Large intestine (tissue), 3 donors: ENCODE measurements at regions not wholly inside any gene's neighbourhood (a gene's known extent, or its start where the extent isn't known, plus 50 kb on each side); places are given as distances from the start of the nearest gene placed in this dataset.

ENCODE experiments used
- DNase-seq, 2 donors: peaks; one replicate each; pipeline versions ENCODE4 v3.0.0 to v3.0.0-alpha.2; 2013
- H3K27ac ChIP-seq: one replicate; pipeline ENCODE4 v1.5.1; 2013; ENCODE audit warnings: low read length
- H3K27me3 ChIP-seq: 2 replicates; pipeline ENCODE4 v1.6.1; 2013; ENCODE audit warnings: low read length; ENCODE audit not compliant: control insufficient read depth, insufficient read depth
- H3K36me3 ChIP-seq: 2 replicates; pipeline ENCODE4 v1.6.1; 2013; ENCODE audit warnings: low read length; ENCODE audit not compliant: control insufficient read depth, insufficient read depth
- H3K4me1 ChIP-seq: one replicate; pipeline ENCODE4 v1.6.1; 2013; ENCODE audit warnings: low read length; ENCODE audit not compliant: control insufficient read depth, insufficient read depth
- H3K4me3 ChIP-seq: one replicate; pipeline ENCODE4 v1.5.1; 2013; ENCODE audit warnings: low read length
- H3K9me3 ChIP-seq: one replicate; pipeline ENCODE4 v1.6.1; 2013; ENCODE audit warnings: mild to moderate bottlenecking, low read depth, low read length, moderate library complexity; ENCODE audit not compliant: control insufficient read depth
- WGBS: methylation state at CpG from one replicate; pipeline ENCODE4 v1.1.5; 2013; ENCODE audit warnings: low lambda C conversion rate; ENCODE audit not compliant: insufficient coverage; 5-methylcytosine and 5-hydroxymethylcytosine counted together

- H3K4me3 ChIP-seq = no peak overlapping the region
- H3K27ac ChIP-seq = no peak overlapping the region
- WGBS = no CpG with 5 or more reads among the region's 1 CpG
- H3K27me3 ChIP-seq = no peaks in the 10 kb centered on the region
- H3K36me3 ChIP-seq = no peaks in the 10 kb centered on the region
- no peak for DNase-seq
- H3K9me3 ChIP-seq = no peaks in the 10 kb centered on the region
- no peaks in the 10 kb centered on the region for H3K4me1 ChIP-seq
Observed at GRCh38 chr5:68369023-68369359, 153.4 kb downstream of the PIK3R1 start.

- Histone ChIP-seq H3K4me3 (no peak overlapping the region), H3K27me3 (no peaks in the 10 kb centered on the region), H3K36me3 (no peaks in the 10 kb centered on the region), H3K27ac (no peak overlapping the region), H3K9me3 (no peaks in the 10 kb centered on the region), H3K4me1 (no peaks in the 10 kb centered on the region)
- WGBS = 91% methylated on average over 2 of the region's 7 CpGs
- DNase-seq = no peak
Observed at GRCh38 chr5:68369457-68370125, 154.0 kb downstream of the PIK3R1 start.

GRCh38 chr5:68370196-68370595 is 154.6 kb downstream of the PIK3R1 start:
- no peaks in the 10 kb centered on the region for H3K4me1 ChIP-seq
- H3K9me3 ChIP-seq = no peaks in the 10 kb centered on the region
- no CpG with 5 or more reads among the region's 2 CpGs for WGBS
- no peak for DNase-seq
- H3K4me3 ChIP-seq = no peak overlapping the region
- H3K36me3 ChIP-seq = no peaks in the 10 kb centered on the region
- H3K27me3 ChIP-seq = no peaks in the 10 kb centered on the region
- no peak overlapping the region for H3K27ac ChIP-seq

- H3K27ac ChIP-seq = no peak overlapping the region
- H3K27me3 ChIP-seq = no peaks in the 10 kb centered on the region
- no peaks in the 10 kb centered on the region for H3K9me3 ChIP-seq
- H3K4me1 ChIP-seq = no peaks in the 10 kb centered on the region
- H3K4me3 ChIP-seq = no peak overlapping the region
- DNase-seq = no peak
- 100% methylated on average over 1 of the region's 2 CpGs for WGBS
- no peaks in the 10 kb centered on the region for H3K36me3 ChIP-seq
Observed at GRCh38 chr5:68371607-68372006, 156.1 kb downstream of the PIK3R1 start.

- Histone ChIP-seq H3K4me1 (no peaks in the 10 kb centered on the region), H3K27me3 (no peaks in the 10 kb centered on the region), H3K4me3 (no peak overlapping the region), H3K27ac (no peak overlapping the region), H3K9me3 (no peaks in the 10 kb centered on the region), H3K36me3 (no peaks in the 10 kb centered on the region)
- no peak for DNase-seq
- WGBS = no CpG with 5 or more reads among the region's 1 CpG
Observed at GRCh38 chr5:68372161-68372560, 156.6 kb downstream of the PIK3R1 start.

GRCh38 chr5:68373050-68373449 is 157.5 kb downstream of the PIK3R1 start:
- Histone ChIP-seq H3K9me3 (no peaks in the 10 kb centered on the region), H3K27me3 (no peaks in the 10 kb centered on the region), H3K36me3 (no peaks in the 10 kb centered on the region), H3K4me1 (no peaks in the 10 kb centered on the region), H3K27ac (no peak overlapping the region), H3K4me3 (no peak overlapping the region)
- 100% methylated on average over 1 of the region's 2 CpGs for WGBS
- no peak for DNase-seq

GRCh38 chr5:68374796-68375518 is 159.4 kb downstream of the PIK3R1 start:
- no peaks in the 10 kb centered on the region for H3K36me3 ChIP-seq
- H3K4me1 ChIP-seq = no peaks in the 10 kb centered on the region
- no peaks in the 10 kb centered on the region for H3K9me3 ChIP-seq
- no peak overlapping the region for H3K27ac ChIP-seq
- DNase-seq = no peak
- WGBS = no CpG with 5 or more reads among the region's 1 CpG
- no peaks in the 10 kb centered on the region for H3K27me3 ChIP-seq
- H3K4me3 ChIP-seq = no peak overlapping the region

- Histone ChIP-seq H3K4me3 (no peak overlapping the region), H3K27me3 (no peaks in the 10 kb centered on the region), H3K27ac (no peak overlapping the region), H3K36me3 (no peaks in the 10 kb centered on the region), H3K9me3 (no peaks in the 10 kb centered on the region), H3K4me1 (no peaks in the 10 kb centered on the region)
- 75% methylated on average over 2 of the region's 3 CpGs for WGBS
- no peak for DNase-seq
Observed at GRCh38 chr5:68375540-68375939, 160.0 kb downstream of the PIK3R1 start.

GRCh38 chr5:68376935-68377334 is 161.4 kb downstream of the PIK3R1 start:
- Histone ChIP-seq H3K27me3 (no peaks in the 10 kb centered on the region), H3K4me1 (no peaks in the 10 kb centered on the region), H3K9me3 (no peaks in the 10 kb centered on the region), H3K4me3 (no peak overlapping the region), H3K36me3 (no peaks in the 10 kb centered on the region), H3K27ac (no peak overlapping the region)
- 67% methylated on average over 2 of the region's 6 CpGs for WGBS
- DNase-seq = no peak

GRCh38 chr5:68377733-68378132 is 162.2 kb downstream of the PIK3R1 start:
- Histone ChIP-seq H3K27ac (no peak overlapping the region), H3K27me3 (no peaks in the 10 kb centered on the region), H3K9me3 (no peaks in the 10 kb centered on the region), H3K36me3 (no peaks in the 10 kb centered on the region), H3K4me3 (no peak overlapping the region), H3K4me1 (no peaks in the 10 kb centered on the region)
- no peak for DNase-seq
- WGBS = no CpG with 5 or more reads among the region's 4 CpGs
